Type B pancreatic cell (in vitro differentiated cells): ENCODE measurements at regions not wholly inside any gene's neighbourhood (a gene's known extent, or its start where the extent isn't known, plus 50 kb on each side); places are given as distances from the start of the nearest gene placed in this dataset.
"Not testable (repeated sequence)": the region's sequence is repeated elsewhere in the genome, so short reads cannot be mapped to it uniquely, and the experiment has no call there.

Experiments
- DNase-seq: peaks from one replicate; pipeline ENCODE4 v3.0.0; 2021; ENCODE audit warnings: mixed read lengths; ENCODE audit not compliant: unreplicated experiment; ENCODE audit errors: extremely low spot score
- H3K27ac Mint-ChIP-seq: 2 replicates; pipeline ENCODE4 v1.8.0; 2021; ENCODE audit warnings: mild to moderate bottlenecking, mixed read lengths
- H3K27me3 Mint-ChIP-seq: 2 replicates; pipeline ENCODE4 v1.8.0; 2021; ENCODE audit warnings: mixed read lengths
- H3K36me3 Mint-ChIP-seq: 2 replicates; pipeline ENCODE4 v1.8.0; 2021; ENCODE audit warnings: mixed read lengths
- H3K4me1 Mint-ChIP-seq: one replicate; pipeline ENCODE4 v1.8.0; 2021; ENCODE audit warnings: mixed read lengths; ENCODE audit not compliant: unreplicated experiment
- H3K4me3 Mint-ChIP-seq: 2 replicates; pipeline ENCODE4 v1.8.0; 2021; ENCODE audit warnings: mild to moderate bottlenecking, mixed read lengths
- H3K9me3 Mint-ChIP-seq: 2 replicates; pipeline ENCODE4 v1.8.0; 2021; ENCODE audit warnings: mixed read lengths
- TF ChIP-seq, protein P1 (sequence below): fragments of 200-600 bp; sonication (generic); conservative IDR thresholded peaks from 2 replicates; pipeline ENCODE4 v1.5.0; 2021; ENCODE audit warnings: antibody characterized with exemption, mild to moderate bottlenecking

DNA sequence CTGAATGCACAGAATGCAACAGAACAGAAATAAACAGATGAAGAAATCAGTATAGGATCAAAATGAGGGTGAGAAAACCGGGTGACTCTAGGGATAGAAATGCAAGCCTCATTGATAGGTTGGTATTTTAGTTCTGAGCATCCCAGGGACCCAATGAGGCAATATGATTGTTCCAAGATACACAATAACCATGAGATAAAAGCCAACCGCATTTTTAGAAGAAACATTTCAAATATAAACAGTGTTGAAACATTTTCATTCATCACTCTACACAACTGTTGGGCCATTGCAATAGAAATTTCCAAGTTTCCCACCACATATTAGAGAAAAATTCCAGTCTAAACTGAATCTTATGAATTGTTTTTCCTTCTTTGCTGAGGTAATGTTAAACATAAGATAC is 452.3 kb upstream of the PTGER4 start:
- Mint-ChIP-seq H3K27me3 (no peaks in the 10 kb centered on the region), H3K27ac (no peak overlapping the region), H3K9me3 (no peaks in the 10 kb centered on the region), H3K36me3 (no peaks in the 10 kb centered on the region), H3K4me1 (no peaks in the 10 kb centered on the region), H3K4me3 (no peak overlapping the region)
- DNase-seq: no peak
- TF ChIP-seq, protein P1, sequence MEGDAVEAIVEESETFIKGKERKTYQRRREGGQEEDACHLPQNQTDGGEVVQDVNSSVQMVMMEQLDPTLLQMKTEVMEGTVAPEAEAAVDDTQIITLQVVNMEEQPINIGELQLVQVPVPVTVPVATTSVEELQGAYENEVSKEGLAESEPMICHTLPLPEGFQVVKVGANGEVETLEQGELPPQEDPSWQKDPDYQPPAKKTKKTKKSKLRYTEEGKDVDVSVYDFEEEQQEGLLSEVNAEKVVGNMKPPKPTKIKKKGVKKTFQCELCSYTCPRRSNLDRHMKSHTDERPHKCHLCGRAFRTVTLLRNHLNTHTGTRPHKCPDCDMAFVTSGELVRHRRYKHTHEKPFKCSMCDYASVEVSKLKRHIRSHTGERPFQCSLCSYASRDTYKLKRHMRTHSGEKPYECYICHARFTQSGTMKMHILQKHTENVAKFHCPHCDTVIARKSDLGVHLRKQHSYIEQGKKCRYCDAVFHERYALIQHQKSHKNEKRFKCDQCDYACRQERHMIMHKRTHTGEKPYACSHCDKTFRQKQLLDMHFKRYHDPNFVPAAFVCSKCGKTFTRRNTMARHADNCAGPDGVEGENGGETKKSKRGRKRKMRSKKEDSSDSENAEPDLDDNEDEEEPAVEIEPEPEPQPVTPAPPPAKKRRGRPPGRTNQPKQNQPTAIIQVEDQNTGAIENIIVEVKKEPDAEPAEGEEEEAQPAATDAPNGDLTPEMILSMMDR: no peak

DNA sequence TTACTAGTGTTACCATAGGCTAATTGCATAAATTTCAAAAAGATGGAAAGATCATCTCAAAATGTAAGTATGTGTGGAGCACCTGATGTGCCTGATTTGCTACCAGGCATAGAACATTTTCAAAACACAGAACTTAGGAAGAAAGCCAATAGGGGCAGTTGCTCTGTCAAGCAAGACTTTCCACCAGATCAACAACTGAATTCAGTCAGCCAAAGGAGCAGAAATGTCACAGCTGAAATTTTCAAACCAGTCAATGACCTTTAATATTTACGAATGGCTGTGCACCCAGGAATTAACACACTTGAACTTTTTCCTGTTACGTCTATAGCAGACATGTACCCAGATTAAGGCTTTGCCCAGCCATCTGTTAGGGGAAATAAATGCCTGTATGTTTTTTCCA is 452.8 kb upstream of the PTGER4 start:
- Mint-ChIP-seq H3K4me1 (no peaks in the 10 kb centered on the region), H3K36me3 (no peaks in the 10 kb centered on the region), H3K27ac (no peak overlapping the region), H3K9me3 (no peaks in the 10 kb centered on the region), H3K4me3 (no peak overlapping the region), H3K27me3 (no peaks in the 10 kb centered on the region)
- TF ChIP-seq, protein P1: no peak
- no peak for DNase-seq

DNA sequence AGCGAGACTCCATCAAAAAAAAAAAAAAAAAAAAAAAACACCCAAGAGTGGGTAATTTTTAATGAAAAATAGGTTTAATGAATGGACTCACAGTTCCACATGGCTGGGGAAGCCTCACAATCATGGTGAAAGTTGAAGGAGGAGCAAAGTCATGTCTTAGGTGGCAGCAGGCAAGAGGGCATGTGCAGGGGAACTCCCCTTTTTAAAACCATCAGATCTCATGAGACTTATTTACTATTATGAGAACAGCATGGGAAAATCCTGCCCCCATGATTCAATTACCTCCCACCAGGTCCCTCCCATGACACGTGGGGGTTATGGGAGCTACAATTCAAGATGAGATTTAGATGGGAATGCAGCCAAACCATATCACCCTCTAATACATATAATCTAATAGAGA is 454.6 kb upstream of the PTGER4 start:
- not testable (repeated sequence) for H3K27ac Mint-ChIP-seq, H3K4me3 Mint-ChIP-seq, DNase-seq, H3K9me3 Mint-ChIP-seq, H3K36me3 Mint-ChIP-seq, H3K4me1 Mint-ChIP-seq, H3K27me3 Mint-ChIP-seq

DNA sequence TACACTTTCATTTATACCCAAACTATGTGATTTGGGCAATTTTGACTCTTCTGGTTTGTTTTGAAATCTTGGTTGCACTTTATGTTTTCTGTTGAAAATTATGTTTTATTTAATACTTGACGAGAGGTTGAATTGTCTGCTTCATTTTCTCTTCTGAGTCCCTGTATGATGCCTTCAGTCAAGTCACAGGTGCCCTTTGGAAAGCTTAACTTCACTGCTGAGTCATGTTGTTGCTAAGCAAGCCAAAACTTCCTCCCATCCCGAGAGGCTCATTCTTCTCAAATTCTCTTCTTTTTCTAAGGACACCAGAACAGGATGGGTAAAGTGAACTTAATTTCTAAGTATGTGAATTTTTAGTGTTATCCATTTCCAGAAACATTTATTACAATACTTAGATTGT is 455.3 kb upstream of the PTGER4 start:
- Mint-ChIP-seq H3K4me1 (no peaks in the 10 kb centered on the region), H3K9me3 (no peaks in the 10 kb centered on the region), H3K27me3 (no peaks in the 10 kb centered on the region), H3K27ac (no peak overlapping the region), H3K36me3 (no peaks in the 10 kb centered on the region), H3K4me3 (no peak overlapping the region)
- TF ChIP-seq, protein P1: no peak
- no peak for DNase-seq

- Mint-ChIP-seq H3K27ac (no peak overlapping the region), H3K9me3 (no peaks in the 10 kb centered on the region), H3K27me3 (no peaks in the 10 kb centered on the region), H3K36me3 (no peaks in the 10 kb centered on the region), H3K4me1 (no peaks in the 10 kb centered on the region), H3K4me3 (no peak overlapping the region)
- TF ChIP-seq, protein P1: no peak
- no peak for DNase-seq
Measured at GRCh38 chr5:40223884-40224402, 455.8 kb upstream of the PTGER4 start.

- Mint-ChIP-seq H3K4me1 (no peaks in the 10 kb centered on the region), H3K4me3 (no peak overlapping the region), H3K36me3 (no peaks in the 10 kb centered on the region), H3K9me3 (no peaks in the 10 kb centered on the region), H3K27me3 (no peaks in the 10 kb centered on the region), H3K27ac (no peak overlapping the region)
- no peak for DNase-seq
- TF ChIP-seq, protein P1: no peak
Measured at GRCh38 chr5:40221796-40222195, 457.9 kb upstream of the PTGER4 start.
